ENCODE measurements at regions not wholly inside any gene's neighbourhood (a gene's known extent, or its start where the extent isn't known, plus 50 kb on each side); places are given as distances from the start of the nearest gene placed in this dataset.

GRCh38 chr10:117662751-117663540 lies 120.4 kb downstream of the EMX2 start:
- H3K27ac ChIP-seq = no peak overlapping the region
- TF ChIP-seq, protein P1, sequence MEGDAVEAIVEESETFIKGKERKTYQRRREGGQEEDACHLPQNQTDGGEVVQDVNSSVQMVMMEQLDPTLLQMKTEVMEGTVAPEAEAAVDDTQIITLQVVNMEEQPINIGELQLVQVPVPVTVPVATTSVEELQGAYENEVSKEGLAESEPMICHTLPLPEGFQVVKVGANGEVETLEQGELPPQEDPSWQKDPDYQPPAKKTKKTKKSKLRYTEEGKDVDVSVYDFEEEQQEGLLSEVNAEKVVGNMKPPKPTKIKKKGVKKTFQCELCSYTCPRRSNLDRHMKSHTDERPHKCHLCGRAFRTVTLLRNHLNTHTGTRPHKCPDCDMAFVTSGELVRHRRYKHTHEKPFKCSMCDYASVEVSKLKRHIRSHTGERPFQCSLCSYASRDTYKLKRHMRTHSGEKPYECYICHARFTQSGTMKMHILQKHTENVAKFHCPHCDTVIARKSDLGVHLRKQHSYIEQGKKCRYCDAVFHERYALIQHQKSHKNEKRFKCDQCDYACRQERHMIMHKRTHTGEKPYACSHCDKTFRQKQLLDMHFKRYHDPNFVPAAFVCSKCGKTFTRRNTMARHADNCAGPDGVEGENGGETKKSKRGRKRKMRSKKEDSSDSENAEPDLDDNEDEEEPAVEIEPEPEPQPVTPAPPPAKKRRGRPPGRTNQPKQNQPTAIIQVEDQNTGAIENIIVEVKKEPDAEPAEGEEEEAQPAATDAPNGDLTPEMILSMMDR (conservative IDR thresholded peaks at IDR 0.05) = no peak

- TF ChIP-seq, protein P1 (conservative IDR thresholded peaks at IDR 0.05) = no peak
- no peak overlapping the region for H3K27ac ChIP-seq
These were observed 121.2 kb downstream of the EMX2 start for GRCh38 chr10:117663750-117664149.

DNA sequence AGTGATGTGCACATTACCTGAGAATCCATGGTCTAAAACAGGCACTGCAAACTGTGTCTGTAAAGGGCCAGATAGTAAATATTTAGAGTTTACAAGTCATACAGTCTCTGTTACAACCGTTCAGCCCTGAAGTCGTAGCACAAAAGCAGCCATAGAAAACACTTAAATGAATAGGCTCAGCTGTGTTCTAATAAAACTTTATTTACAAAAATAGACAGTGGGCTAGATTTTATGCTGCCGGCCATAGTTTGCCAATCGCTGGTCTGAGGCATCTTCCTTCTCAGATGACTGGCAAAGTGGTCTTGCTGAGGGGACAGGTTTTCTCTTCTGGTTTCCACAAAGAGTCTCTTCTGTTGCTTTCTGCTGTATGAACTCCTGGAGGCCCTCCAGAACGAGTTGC lies 121.7 kb downstream of the EMX2 start:
- H3K27ac ChIP-seq = no peak overlapping the region
- TF ChIP-seq, protein P1 (conservative IDR thresholded peaks at IDR 0.05) = no peak

GRCh38 chr10:117666166-117666565 lies 123.6 kb downstream of the EMX2 start:
- no peak overlapping the region for H3K27ac ChIP-seq
- TF ChIP-seq, protein P1 (conservative IDR thresholded peaks at IDR 0.05) = no peak

DNA sequence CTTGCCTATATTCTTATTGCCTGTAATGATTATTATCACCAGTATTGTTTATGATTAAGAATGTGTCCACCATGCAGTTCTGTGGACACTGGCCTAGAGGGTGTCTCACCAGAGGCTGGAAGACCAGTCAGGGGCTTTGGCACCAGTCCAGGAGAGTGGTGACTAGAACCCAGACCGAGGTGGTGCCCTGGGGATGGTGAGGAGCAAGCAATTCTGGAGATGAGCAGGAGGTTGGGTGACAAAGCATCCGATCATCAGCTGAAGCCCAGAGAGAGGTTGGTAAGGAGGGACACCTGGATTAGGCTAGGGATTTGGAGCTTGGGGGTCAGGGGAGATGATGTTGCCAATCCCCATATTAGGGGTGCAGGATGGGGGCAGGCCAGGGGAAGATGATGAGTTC lies 124.4 kb downstream of the EMX2 start:
- H3K27ac ChIP-seq = no peak overlapping the region
- TF ChIP-seq, protein P1 (conservative IDR thresholded peaks at IDR 0.05) = no peak

DNA sequence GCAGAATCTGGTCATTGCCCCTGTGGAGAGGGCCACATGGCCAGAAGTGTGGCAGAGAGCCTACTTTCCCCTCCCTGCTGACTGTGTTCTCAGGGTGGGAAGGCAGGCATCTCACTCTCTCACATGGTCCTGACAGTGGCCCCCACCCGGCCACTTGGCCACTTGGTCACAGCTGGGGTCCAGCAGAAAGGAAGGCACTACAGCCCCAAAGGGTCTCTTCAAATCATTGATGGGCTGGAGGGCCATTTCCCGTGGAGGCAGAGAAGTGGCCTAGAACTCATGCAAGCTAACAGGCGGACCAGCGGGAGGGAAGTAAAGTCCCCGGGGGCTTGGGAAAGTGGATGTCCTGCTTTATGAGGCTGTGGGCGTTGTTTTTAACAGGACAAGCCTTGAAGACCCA lies 125.3 kb downstream of the EMX2 start:
- TF ChIP-seq, protein P1 (conservative IDR thresholded peaks at IDR 0.05) = no peak
- H3K27ac ChIP-seq = no peak overlapping the region

DNA sequence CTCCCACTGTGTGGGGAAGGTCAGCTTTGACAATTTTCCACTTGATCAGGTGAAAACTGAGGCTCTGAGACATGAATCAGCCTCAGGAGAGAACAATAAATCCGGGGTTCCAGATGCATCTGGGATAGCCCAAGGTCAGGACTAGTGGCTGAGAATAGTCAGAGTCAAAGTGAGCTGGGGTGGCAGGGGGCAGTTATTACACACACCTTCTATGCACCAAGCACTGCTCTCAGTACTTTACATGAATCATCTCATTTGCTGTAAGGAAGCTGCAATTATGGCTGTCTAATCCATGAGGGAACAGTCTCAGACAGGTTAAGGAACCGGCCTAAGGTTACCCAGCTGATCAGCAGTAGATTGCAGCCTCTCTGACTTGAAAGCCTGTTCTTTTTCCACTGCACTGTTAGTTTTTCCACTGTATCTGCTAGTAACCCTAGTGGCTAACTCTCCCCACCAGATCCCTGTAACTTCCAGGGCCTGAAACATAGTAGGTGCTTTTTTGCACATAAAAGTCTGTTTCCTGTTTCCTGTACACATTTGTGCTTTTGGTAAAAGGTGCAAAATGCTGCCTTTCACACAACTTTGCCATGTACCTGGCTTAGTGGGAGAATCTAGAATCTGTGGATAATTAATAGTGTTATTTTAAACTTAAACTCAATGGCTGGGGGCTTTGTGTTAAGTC lies 125.9 kb downstream of the EMX2 start:
- TF ChIP-seq, protein P1 (conservative IDR thresholded peaks at IDR 0.05) = no peak

More for the DNA sequence above, 125.9 kb downstream of the EMX2 start:
- no peak overlapping the region for H3K27ac ChIP-seq
